Caco-2 (cell line): ENCODE measurements at regions not wholly inside any gene's neighbourhood (a gene's known extent, or its start where the extent isn't known, plus 50 kb on each side); places are given as distances from the start of the nearest gene placed in this dataset.

ENCODE experiments used
- BruUV-seq: library from RNA; stranded (reverse); fragments of 400-500 nt; replicated peaks from 2 replicates; lab custom pipeline; 2021; lab: Mats Ljungman, UMichigan
- CTCF ChIA-PET: fragments of 300-600 bp; sonication (Branson Sonifier 250); formaldehyde crosslinking; loops from one replicate; lab custom pipeline; 2022; ENCODE audit warnings: antibody characterized with exemption; lab: Charles Lee
- POLR2A ChIA-PET: fragments of 300-600 bp; sonication (Branson Sonifier 250); formaldehyde crosslinking; loops from one replicate; lab custom pipeline; 2022; ENCODE audit warnings: antibody characterized with exemption; lab: Charles Lee
- DNase-seq, 2 experiments: peaks; one replicate each; pipeline versions ENCODE4 v3.0.0 to v3.0.0-alpha.2; 2020 to 2022
- H3K27me3 ChIP-seq: replicated peaks from 2 replicates; pipeline ENCODE4 v1.6.0; 2011; ENCODE audit warnings: low read length; ENCODE audit not compliant: control insufficient read depth, insufficient read depth
- H3K36me3 ChIP-seq: 2 replicates; pipeline ENCODE4 v1.5.1; 2011; ENCODE audit warnings: low read length; ENCODE audit not compliant: control insufficient read depth, insufficient read depth
- H3K4me1 ChIP-seq: fragments of 250-450 bp; sonication (Bioruptor Pico); 2 replicates; pipeline ENCODE4 v1.5.1; 2020; ENCODE audit warnings: mild to moderate bottlenecking
- H3K4me3 ChIP-seq: 2 replicates; pipeline ENCODE4 v1.5.1; 2011; ENCODE audit warnings: low read depth, mild to moderate bottlenecking, control low read depth, low read length
- H3K9me3 ChIP-seq: fragments of 250-450 bp; sonication (Bioruptor Pico); 2 replicates; pipeline ENCODE4 v1.5.1; 2020; ENCODE audit warnings: mild to moderate bottlenecking, moderate library complexity
- H3K27ac Mint-ChIP-seq: one replicate; pipeline ENCODE4 v1.8.0; 2022; ENCODE audit warnings: mixed read lengths; ENCODE audit not compliant: unreplicated experiment
- H3K27me3 Mint-ChIP-seq: one replicate; pipeline ENCODE4 v1.8.0; 2022; ENCODE audit warnings: mixed read lengths; ENCODE audit not compliant: insufficient read depth, unreplicated experiment
- H3K36me3 Mint-ChIP-seq: one replicate; pipeline ENCODE4 v1.8.0; 2022; ENCODE audit warnings: mild to moderate bottlenecking, mixed read lengths; ENCODE audit not compliant: insufficient read depth, unreplicated experiment
- H3K4me1 Mint-ChIP-seq: one replicate; pipeline ENCODE4 v1.8.0; 2022; ENCODE audit warnings: low read depth, mixed read lengths; ENCODE audit not compliant: unreplicated experiment
- H3K4me3 Mint-ChIP-seq: one replicate; pipeline ENCODE4 v1.8.0; 2022; ENCODE audit warnings: mild to moderate bottlenecking, moderate library complexity, mixed read lengths; ENCODE audit not compliant: unreplicated experiment
- H3K9me3 Mint-ChIP-seq: one replicate; pipeline ENCODE4 v1.8.0; 2022; ENCODE audit warnings: mixed read lengths; ENCODE audit not compliant: unreplicated experiment
- CTCF ChIP-seq, 2 experiments: fragments of 200-600 bp in 1 of 2; IDR thresholded peaks; 1 replicate in 1 of 2; 2 replicates in 1 of 2; pipeline versions ENCODE4 v1.5.1 to v1.8.0; 2011 to 2022; ENCODE audit warnings: antibody characterized with exemption in 1 of 2, control low read depth in 1 of 2, inconsistent platforms in 1 of 2, low read depth in 1 of 2, low read length in 1 of 2, mild to moderate bottlenecking in 1 of 2, moderate library complexity in 1 of 2; ENCODE audit not compliant: insufficient read depth in 1 of 2, severe bottlenecking in 1 of 2, unreplicated experiment in 1 of 2
- intact Hi-C: fragments of 100-400 bp; cut with micrococcal nuclease; formaldehyde crosslinking; loops from one replicate; pipeline ENCODE4 v1.10.0; 2022; ENCODE audit not compliant: unreplicated experiment

- ChIA-PET POLR2A (no interaction called here), CTCF (no interaction called here)
- no TSS peak for BruUV-seq
- no peak overlapping the region for H3K4me3 Mint-ChIP-seq
- no peak overlapping the region for H3K4me3 ChIP-seq
- no peaks in the 10 kb centered on the region for H3K9me3 Mint-ChIP-seq
- H3K4me1 ChIP-seq, result no peaks in the 10 kb centered on the region
- H3K27ac Mint-ChIP-seq, result no peak overlapping the region
- intact Hi-C loops, result no loop called here
- TF ChIP-seq CTCF (IDR thresholded peaks at IDR 0.05; ENCODE audit: insufficient read depth in 1 of 2, low read depth in 1 of 2, low read length in 1 of 2, severe bottlenecking in 1 of 2, unreplicated experiment in 1 of 2), result no peak
- H3K36me3 Mint-ChIP-seq, result no peaks in the 10 kb centered on the region
- no peaks in the 10 kb centered on the region for H3K9me3 ChIP-seq
- no peaks in the 10 kb centered on the region; the same call in 1 of the 2 replicates for H3K27me3 ChIP-seq
- no peak for DNase-seq
- H3K4me1 Mint-ChIP-seq, result no peaks in the 10 kb centered on the region
- peaks cover 2% of the 10 kb centered on the region for H3K27me3 Mint-ChIP-seq
- H3K36me3 ChIP-seq, result no peaks in the 10 kb centered on the region
Observed at GRCh38 chr11:76729214-76729613, 53.9 kb upstream of the TSKU start.

GRCh38 chr11:76730887-76731565, 52.1 kb upstream of the TSKU start:
- CTCF ChIA-PET, result interaction anchor here (0.6 to 2.0 kb wide), 3 partner anchors 9 to 189 kb away, joined by 5 to 9 read pairs (median 8); no protein-coding TSS in a partner anchor
- H3K4me3 ChIP-seq, result no peak overlapping the region

GRCh38 chr11:76732643-76733042, 50.5 kb upstream of the TSKU start:
- Mint-ChIP-seq H3K36me3 (no peaks in the 10 kb centered on the region), H3K4me3 (no peak overlapping the region), H3K4me1 (peaks cover 9% of the 10 kb centered on the region), H3K27ac (no peak overlapping the region), H3K27me3 (no peaks in the 10 kb centered on the region), H3K9me3 (no peaks in the 10 kb centered on the region)
- Histone ChIP-seq H3K27me3 (no peaks in the 10 kb centered on the region; the same call in 1 of the 2 replicates), H3K4me3 (no peak overlapping the region), H3K36me3 (no peaks in the 10 kb centered on the region), H3K9me3 (no peaks in the 10 kb centered on the region), H3K4me1 (peaks cover 11% of the 10 kb centered on the region)
- no TSS peak for BruUV-seq
- intact Hi-C loops, result loop anchor here (5.0 kb wide), 1 partner anchor 360 kb away; no protein-coding TSS in a partner anchor
- no peak for TF ChIP-seq CTCF (IDR thresholded peaks at IDR 0.05; ENCODE audit: insufficient read depth in 1 of 2, low read depth in 1 of 2, low read length in 1 of 2, severe bottlenecking in 1 of 2, unreplicated experiment in 1 of 2)
- ChIA-PET POLR2A (no interaction called here), CTCF (interaction anchor here (0.9 kb wide), 1 partner anchor 186 kb away, joined by 6 read pairs; no protein-coding TSS in a partner anchor)
- DNase-seq, result no peak

More at GRCh38 chr11:76730887-76731565, 52.1 kb upstream of the TSKU start:
- no peaks in the 10 kb centered on the region for H3K9me3 ChIP-seq
- POLR2A ChIA-PET, result no interaction called here
- H3K27me3 ChIP-seq, result no peaks in the 10 kb centered on the region; the same call in 1 of the 2 replicates
- peaks cover 2% of the 10 kb centered on the region for H3K4me1 ChIP-seq
- no peak overlapping the region for H3K4me3 Mint-ChIP-seq
- no TSS peak for BruUV-seq
- H3K36me3 ChIP-seq, result no peaks in the 10 kb centered on the region
- intact Hi-C loops, result loop anchor here (5.0 kb wide), 1 partner anchor 361 kb away; no protein-coding TSS in a partner anchor
- no peak for DNase-seq
- no peaks in the 10 kb centered on the region for H3K36me3 Mint-ChIP-seq
- peaks cover 4% of the 10 kb centered on the region for H3K4me1 Mint-ChIP-seq
- no peaks in the 10 kb centered on the region for H3K9me3 Mint-ChIP-seq
- no peak overlapping the region for H3K27ac Mint-ChIP-seq
- H3K27me3 Mint-ChIP-seq, result peaks cover 2% of the 10 kb centered on the region
- no peak for TF ChIP-seq CTCF (IDR thresholded peaks at IDR 0.05; ENCODE audit: insufficient read depth in 1 of 2, low read depth in 1 of 2, low read length in 1 of 2, severe bottlenecking in 1 of 2, unreplicated experiment in 1 of 2)
